ENCODE measurements at regions not wholly inside any gene's neighbourhood (a gene's known extent, or its start where the extent isn't known, plus 50 kb on each side); places are given as distances from the start of the nearest gene placed in this dataset.

- TF ChIP-seq POLR2AphosphoS5 (IDR thresholded peaks at IDR 0.05) (no peak), CTCF (IDR thresholded peaks at IDR 0.05) (no peak), POLR2A (IDR thresholded peaks at IDR 0.05) (no peak), EP300 (IDR thresholded peaks at IDR 0.05) (no peak)
Observed at GRCh38 chr4:153034681-153035080, 98.6 kb downstream of the FHDC1 start.

Measured in suprapubic skin (tissue), 4 donors.